GM23338 (cell line): ENCODE measurements at regions not wholly inside any gene's neighbourhood (a gene's known extent, or its start where the extent isn't known, plus 50 kb on each side); places are given as distances from the start of the nearest gene placed in this dataset.

Source experiments
- ATAC-seq: fragments of 200-7000 bp; cut with Tn5 transposase; 3 replicates; pipeline ENCODE4 v1.9.1; 2020
- DNase-seq: peaks from one replicate; pipeline ENCODE4 v3.0.0-alpha.2; 2015; ENCODE audit warnings: low spot score
- H2AFZ ChIP-seq: fragments of 200-600 bp; sonication (generic); 2 replicates; pipeline ENCODE4 v1.8.0; 2016; ENCODE audit warnings: antibody characterized with exemption, mild to moderate bottlenecking, moderate library complexity
- H3F3A ChIP-seq: fragments of 200-600 bp; sonication (generic); replicated peaks from 2 replicates; pipeline ENCODE4 v1.8.0; 2017; ENCODE audit warnings: antibody characterized with exemption, mixed run types, low read depth
- H3K27ac ChIP-seq: fragments of 200-600 bp; sonication (generic); 2 replicates; pipeline ENCODE4 v1.6.1; 2016; ENCODE audit warnings: low read depth
- H3K27me3 ChIP-seq: fragments of 200-600 bp; sonication (generic); 2 replicates; pipeline ENCODE4 v1.8.0; 2016; ENCODE audit warnings: mild to moderate bottlenecking, mixed run types, moderate library complexity; ENCODE audit not compliant: insufficient read depth
- H3K36me3 ChIP-seq: fragments of 200-600 bp; sonication (generic); 2 replicates; pipeline ENCODE4 v1.8.0; 2016; ENCODE audit warnings: mild to moderate bottlenecking; ENCODE audit not compliant: insufficient read depth
- H3K4me1 ChIP-seq: fragments of 200-600 bp; sonication (generic); 2 replicates; pipeline ENCODE4 v1.8.0; 2016; ENCODE audit warnings: mild to moderate bottlenecking, moderate library complexity; ENCODE audit not compliant: insufficient read depth
- H3K4me2 ChIP-seq: fragments of 200-600 bp; sonication (generic); 2 replicates; pipeline ENCODE4 v1.7.1; 2017; ENCODE audit warnings: mixed run types
- H3K4me3 ChIP-seq: fragments of 200-600 bp; sonication (generic); 2 replicates; pipeline ENCODE4 v1.6.1; 2016; ENCODE audit warnings: mixed run types
- H3K79me2 ChIP-seq: fragments of 200-600 bp; sonication (generic); replicated peaks from 2 replicates; pipeline ENCODE4 v1.8.0; 2017; ENCODE audit warnings: mild to moderate bottlenecking; ENCODE audit not compliant: insufficient read depth
- H3K9me2 ChIP-seq: fragments of 200-600 bp; sonication (generic); 2 replicates; pipeline ENCODE4 v1.8.0; 2017; ENCODE audit not compliant: insufficient read depth
- H4K20me1 ChIP-seq: fragments of 200-600 bp; sonication (generic); replicated peaks from 2 replicates; pipeline ENCODE4 v1.8.0; 2017; ENCODE audit warnings: mild to moderate bottlenecking; ENCODE audit not compliant: insufficient read depth
- H3K27ac Mint-ChIP-seq: 2 replicates; pipeline ENCODE4 v1.8.0; 2020; ENCODE audit warnings: inconsistent platforms, mild to moderate bottlenecking, moderate library complexity, mixed read lengths
- H3K27me3 Mint-ChIP-seq: 3 replicates; pipeline ENCODE4 v1.8.0; 2022; ENCODE audit warnings: low read depth, mild to moderate bottlenecking, moderate library complexity, mixed read lengths, inconsistent platforms; ENCODE audit not compliant: insufficient read depth, poor library complexity
- H3K36me3 Mint-ChIP-seq: 3 replicates; pipeline ENCODE4 v1.8.0; 2021; ENCODE audit warnings: low read depth, mild to moderate bottlenecking, inconsistent platforms, moderate library complexity, mixed read lengths
- H3K4me1 Mint-ChIP-seq: 3 replicates; pipeline ENCODE4 v1.8.0; 2020; ENCODE audit warnings: mild to moderate bottlenecking, inconsistent platforms, mixed read lengths
- H3K4me3 Mint-ChIP-seq: 3 replicates; pipeline ENCODE4 v1.8.0; 2021; ENCODE audit warnings: moderate library complexity, mild to moderate bottlenecking, inconsistent platforms, mixed read lengths
- H3K9me3 Mint-ChIP-seq: 3 replicates; pipeline ENCODE4 v1.8.0; 2020; ENCODE audit warnings: moderate library complexity, mild to moderate bottlenecking, inconsistent platforms, mixed read lengths
- CREB1 ChIP-seq: fragments of 250-450 bp; sonication (Bioruptor Pico); IDR thresholded peaks from 2 replicates; pipeline ENCODE4 v1.5.0; 2020; ENCODE audit warnings: low read depth, mild to moderate bottlenecking, moderate library complexity
- CTCF ChIP-seq, 2 experiments: fragments of 200-600 bp in 1 of 2; sonication (generic) in 1 of 2; conservative IDR thresholded peaks; 2 replicates each; pipeline versions ENCODE4 v1.5.1 to v1.6.1; 2016 to 2017; ENCODE audit warnings: antibody characterized with exemption in 2 of 2, low read depth in 2 of 2, mild to moderate bottlenecking in 2 of 2, moderate library complexity in 1 of 2
- ETS1 ChIP-seq: IDR thresholded peaks from 2 replicates; pipeline ENCODE4 v1.6.1; 2016; ENCODE audit warnings: antibody characterized with exemption
- EZH2 ChIP-seq: fragments of 200-600 bp; sonication (generic); IDR thresholded peaks from one replicate; pipeline ENCODE4 v1.8.0; 2017; ENCODE audit warnings: antibody characterized with exemption, mild to moderate bottlenecking, low read depth; ENCODE audit not compliant: unreplicated experiment
- EZH2phosphoT487 ChIP-seq: fragments of 200-600 bp; sonication (generic); IDR thresholded peaks from one replicate; pipeline ENCODE4 v1.8.1; 2018; ENCODE audit warnings: antibody characterized with exemption; ENCODE audit not compliant: unreplicated experiment
- JUNB ChIP-seq: IDR thresholded peaks from one replicate; pipeline ENCODE4 v1.6.1; 2016; ENCODE audit warnings: antibody characterized with exemption; ENCODE audit not compliant: unreplicated experiment
- NANOG ChIP-seq: IDR thresholded peaks from 2 replicates; pipeline ENCODE4 v1.6.1; 2016; ENCODE audit warnings: antibody characterized with exemption, borderline replicate concordance
- POLR2AphosphoS5 ChIP-seq: IDR thresholded peaks from 2 replicates; pipeline ENCODE4 v1.6.1; 2016; ENCODE audit warnings: antibody characterized with exemption, low read depth
- REST ChIP-seq: IDR thresholded peaks from one replicate; pipeline ENCODE4 v1.6.1; 2018; ENCODE audit warnings: antibody characterized with exemption; ENCODE audit not compliant: unreplicated experiment
- STAT1 ChIP-seq: IDR thresholded peaks from one replicate; pipeline ENCODE4 v1.6.1; 2016; ENCODE audit warnings: antibody characterized with exemption; ENCODE audit not compliant: unreplicated experiment
- ZNF114 ChIP-seq: fragments of 250-450 bp; sonication (Bioruptor Pico); IDR thresholded peaks from 2 replicates; pipeline ENCODE4 v1.5.0; 2020; ENCODE audit warnings: mild to moderate bottlenecking, moderate library complexity
- ZNF331 ChIP-seq: fragments of 250-450 bp; sonication (Bioruptor Pico); IDR thresholded peaks from 2 replicates; pipeline ENCODE4 v1.5.0; 2020; ENCODE audit warnings: low read depth, mild to moderate bottlenecking, moderate library complexity
- ZNF462 ChIP-seq: fragments of 250-450 bp; sonication (Bioruptor Pico); IDR thresholded peaks from 2 replicates; pipeline ENCODE4 v1.5.0; 2020; ENCODE audit warnings: mild to moderate bottlenecking, moderate library complexity

DNA sequence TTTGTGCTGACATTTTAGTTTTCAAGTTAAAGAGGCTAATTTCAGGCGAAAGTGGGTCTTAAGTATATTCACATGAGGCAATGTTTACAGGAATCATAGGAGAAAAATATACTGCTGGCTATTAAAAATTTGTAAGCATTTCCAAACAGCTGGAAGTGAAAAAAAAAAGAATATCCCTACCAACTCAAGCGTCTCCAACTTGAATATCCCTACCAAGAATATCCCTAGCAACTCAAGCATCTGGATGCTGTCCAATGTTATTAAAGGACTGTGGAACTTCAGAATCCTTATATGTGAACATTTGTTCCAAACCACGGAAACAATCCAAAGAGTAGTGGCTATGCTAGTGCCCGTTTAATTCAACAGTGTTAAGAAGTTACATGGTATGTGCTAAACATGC, 1303.0 kb downstream of the GATA3 start:
- no peaks in the 10 kb centered on the region for H3K79me2 ChIP-seq
- H3K4me3 ChIP-seq: no peak overlapping the region
- no peaks in the 10 kb centered on the region for H3K4me1 ChIP-seq
- Mint-ChIP-seq H3K9me3 (peaks cover 5% of the 10 kb centered on the region; the same call in 1 of the 3 replicates), H3K4me1 (no peaks in the 10 kb centered on the region), H3K27me3 (no peaks in the 10 kb centered on the region), H3K36me3 (no peaks in the 10 kb centered on the region; the same call in 2 of the 3 replicates), H3K4me3 (no peak overlapping the region), H3K27ac (no peak overlapping the region)
- DNase-seq (no peak), ATAC-seq (no peak)
- no peaks in the 10 kb centered on the region for H4K20me1 ChIP-seq
- H3K27me3 ChIP-seq: no peaks in the 10 kb centered on the region
- TF ChIP-seq REST (no peak), EZH2 (no peak), ZNF114 (CRISPR knock-in tag) (no peak), JUNB (no peak), POLR2AphosphoS5 (no peak), STAT1 (no peak), CREB1 (no peak), CTCF (conservative IDR thresholded peaks at IDR 0.05; ENCODE audit: low read depth in 2 of 2) (no peak), ZNF331 (CRISPR knock-in tag) (no peak), EZH2phosphoT487 (no peak), ETS1 (no peak), NANOG (no peak), ZNF462 (no peak)
- no peaks in the 10 kb centered on the region for H3K36me3 ChIP-seq
- no peaks in the 10 kb centered on the region for H3F3A ChIP-seq
- no peaks in the 10 kb centered on the region; the same call in 1 of the 2 replicates for H3K9me2 ChIP-seq
- no peak overlapping the region for H3K27ac ChIP-seq
- H2AFZ ChIP-seq: no peak overlapping the region
- no peak overlapping the region for H3K4me2 ChIP-seq
